ENCODE measurements at regions not wholly inside any gene's neighbourhood (a gene's known extent, or its start where the extent isn't known, plus 50 kb on each side); places are given as distances from the start of the nearest gene placed in this dataset.

GRCh38 chr3:59607656-59608055 is 557.8 kb upstream of the CFAP20DC start:
- Mint-ChIP-seq H3K36me3 (ENCODE audit: low read depth) (no peaks in the 10 kb centered on the region), H3K4me1 (ENCODE audit: low read depth) (no peaks in the 10 kb centered on the region), H3K4me3 (no peak overlapping the region), H3K9me3 (peaks cover 9% of the 10 kb centered on the region; the same call in 1 of the 2 replicates), H3K27me3 (ENCODE audit: insufficient read depth) (peaks cover 3% of the 10 kb centered on the region; the same call in 1 of the 2 replicates), H3K27ac (no peak overlapping the region)
- no peak for DNase-seq
- TF ChIP-seq, protein P1, sequence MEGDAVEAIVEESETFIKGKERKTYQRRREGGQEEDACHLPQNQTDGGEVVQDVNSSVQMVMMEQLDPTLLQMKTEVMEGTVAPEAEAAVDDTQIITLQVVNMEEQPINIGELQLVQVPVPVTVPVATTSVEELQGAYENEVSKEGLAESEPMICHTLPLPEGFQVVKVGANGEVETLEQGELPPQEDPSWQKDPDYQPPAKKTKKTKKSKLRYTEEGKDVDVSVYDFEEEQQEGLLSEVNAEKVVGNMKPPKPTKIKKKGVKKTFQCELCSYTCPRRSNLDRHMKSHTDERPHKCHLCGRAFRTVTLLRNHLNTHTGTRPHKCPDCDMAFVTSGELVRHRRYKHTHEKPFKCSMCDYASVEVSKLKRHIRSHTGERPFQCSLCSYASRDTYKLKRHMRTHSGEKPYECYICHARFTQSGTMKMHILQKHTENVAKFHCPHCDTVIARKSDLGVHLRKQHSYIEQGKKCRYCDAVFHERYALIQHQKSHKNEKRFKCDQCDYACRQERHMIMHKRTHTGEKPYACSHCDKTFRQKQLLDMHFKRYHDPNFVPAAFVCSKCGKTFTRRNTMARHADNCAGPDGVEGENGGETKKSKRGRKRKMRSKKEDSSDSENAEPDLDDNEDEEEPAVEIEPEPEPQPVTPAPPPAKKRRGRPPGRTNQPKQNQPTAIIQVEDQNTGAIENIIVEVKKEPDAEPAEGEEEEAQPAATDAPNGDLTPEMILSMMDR (IDR thresholded peaks at IDR 0.05) = no peak

DNA sequence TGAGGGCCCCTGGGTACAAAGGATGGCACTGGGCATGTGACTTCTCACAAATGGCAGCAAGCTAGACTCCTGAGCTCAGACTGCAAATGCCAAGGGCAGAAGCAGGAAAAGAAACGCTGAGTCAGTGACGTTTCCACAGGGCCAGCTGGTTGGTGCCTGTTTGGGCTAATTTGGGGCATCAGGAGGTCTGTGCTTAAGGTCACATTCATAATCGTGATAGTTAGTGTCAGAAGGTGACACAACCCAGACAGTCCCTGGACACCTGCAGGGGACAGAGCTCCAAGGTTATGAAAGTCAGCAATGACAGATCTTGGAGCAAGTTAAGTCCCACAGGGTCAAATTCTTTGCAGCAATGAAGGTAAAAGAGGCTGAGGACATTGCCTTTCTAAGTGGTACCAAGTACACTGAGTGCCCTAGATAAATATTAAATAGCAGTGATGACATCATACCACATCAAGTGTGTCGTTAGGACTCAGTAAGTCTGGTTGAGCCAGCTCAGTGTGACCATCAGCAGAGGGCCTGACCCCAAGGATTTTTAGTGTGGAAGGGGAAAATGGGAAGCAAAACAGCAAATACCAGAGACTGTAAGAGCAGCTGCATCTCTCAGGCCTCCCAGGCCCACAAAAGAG is 556.9 kb upstream of the CFAP20DC start:
- H3K4me1 Mint-ChIP-seq (ENCODE audit: low read depth) = no peaks in the 10 kb centered on the region
- H3K27me3 Mint-ChIP-seq (ENCODE audit: insufficient read depth) = peaks cover 3% of the 10 kb centered on the region; the same call in 1 of the 2 replicates
- H3K36me3 Mint-ChIP-seq (ENCODE audit: low read depth) = no peaks in the 10 kb centered on the region
- no peak overlapping the region for H3K4me3 Mint-ChIP-seq
- H3K27ac Mint-ChIP-seq = no peak overlapping the region
- TF ChIP-seq, protein P1 (IDR thresholded peaks at IDR 0.05) = no peak
- peaks cover 9% of the 10 kb centered on the region; the same call in 1 of the 2 replicates for H3K9me3 Mint-ChIP-seq
- no peak for DNase-seq

DNA sequence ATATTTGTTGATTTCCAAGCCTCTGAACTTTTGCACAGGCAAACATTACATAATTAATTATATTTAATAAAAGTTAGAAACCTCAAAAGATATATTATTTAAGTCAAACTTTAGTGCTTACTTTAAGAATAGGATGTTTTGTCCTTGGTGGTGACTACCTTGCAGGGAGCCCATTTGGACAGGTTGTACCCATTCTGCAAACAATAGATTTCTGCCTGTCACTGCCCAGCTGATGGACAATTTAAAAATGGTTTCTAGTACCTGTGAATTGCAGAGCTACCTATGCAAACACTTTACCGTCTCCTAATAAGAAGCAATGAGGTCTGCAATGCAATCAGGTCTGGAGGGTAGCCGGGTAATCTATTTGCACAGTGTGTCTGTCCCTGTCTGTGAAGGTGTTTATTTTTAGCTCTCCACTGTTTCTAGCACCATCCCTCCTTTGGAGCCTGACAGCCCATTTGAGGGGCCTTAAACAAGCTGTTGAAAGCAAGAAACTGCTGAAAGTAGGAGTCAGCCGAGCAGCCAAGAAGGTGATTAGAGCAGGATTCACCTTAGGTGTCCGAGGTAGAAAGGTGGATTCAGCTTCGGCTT is 556.2 kb upstream of the CFAP20DC start:
- Mint-ChIP-seq H3K36me3 (ENCODE audit: low read depth) (no peaks in the 10 kb centered on the region), H3K4me3 (no peak overlapping the region), H3K4me1 (ENCODE audit: low read depth) (no peaks in the 10 kb centered on the region)

DNA sequence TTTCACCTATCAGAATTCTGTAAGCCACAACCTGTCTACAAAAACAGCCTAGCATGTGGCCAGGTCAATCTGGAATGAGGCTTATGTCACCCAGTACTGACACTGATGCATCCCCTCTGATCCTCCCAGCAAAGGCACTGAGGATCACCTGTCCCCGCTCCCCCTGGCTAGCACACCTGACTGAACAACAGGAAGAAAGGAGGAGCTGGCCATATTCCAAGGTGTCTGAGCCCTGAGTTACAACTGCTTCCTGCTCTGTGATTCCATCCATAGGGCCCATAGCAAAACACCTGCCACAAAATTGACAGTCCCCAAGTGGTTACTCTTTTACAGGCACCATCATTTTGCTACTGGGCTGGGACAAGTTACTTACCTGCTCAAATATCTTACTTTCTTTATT is 555.5 kb upstream of the CFAP20DC start:
- no peak for DNase-seq
- Mint-ChIP-seq H3K36me3 (ENCODE audit: low read depth) (no peaks in the 10 kb centered on the region), H3K27ac (no peak overlapping the region), H3K9me3 (peaks cover 9% of the 10 kb centered on the region; the same call in 1 of the 2 replicates), H3K27me3 (ENCODE audit: insufficient read depth) (peaks cover 3% of the 10 kb centered on the region; the same call in 1 of the 2 replicates), H3K4me1 (ENCODE audit: low read depth) (no peaks in the 10 kb centered on the region), H3K4me3 (no peak overlapping the region)
- TF ChIP-seq, protein P1 (IDR thresholded peaks at IDR 0.05) = no peak

More for the DNA sequence above, 556.2 kb upstream of the CFAP20DC start:
- Mint-ChIP-seq H3K27me3 (ENCODE audit: insufficient read depth) (peaks cover 3% of the 10 kb centered on the region; the same call in 1 of the 2 replicates), H3K9me3 (peaks cover 9% of the 10 kb centered on the region; the same call in 1 of the 2 replicates), H3K27ac (no peak overlapping the region)
- DNase-seq = no peak
- TF ChIP-seq, protein P1 (IDR thresholded peaks at IDR 0.05) = no peak

- Mint-ChIP-seq H3K27ac (no peak overlapping the region), H3K36me3 (ENCODE audit: low read depth) (no peaks in the 10 kb centered on the region), H3K9me3 (peaks cover 9% of the 10 kb centered on the region; the same call in 1 of the 2 replicates), H3K4me1 (ENCODE audit: low read depth) (no peaks in the 10 kb centered on the region), H3K4me3 (no peak overlapping the region), H3K27me3 (ENCODE audit: insufficient read depth) (no peaks in the 10 kb centered on the region)
- no peak for DNase-seq
- TF ChIP-seq, protein P1 (IDR thresholded peaks at IDR 0.05) = no peak
These were observed 551.7 kb upstream of the CFAP20DC start for GRCh38 chr3:59601486-59601885.
